Left lung (tissue), 4 donors: ENCODE measurements at regions not wholly inside any gene's neighbourhood (a gene's known extent, or its start where the extent isn't known, plus 50 kb on each side); places are given as distances from the start of the nearest gene placed in this dataset.

Experiments
- ATAC-seq: fragments of 200-7000 bp; cut with Tn5 transposase; one replicate; pipeline ENCODE4 v1.9.1; 2020; ENCODE audit warnings: moderate library complexity
- DNase-seq, 4 donors: peaks; one replicate each; pipeline ENCODE4 v3.0.0-alpha.2; 2013 to 2020
- H3K27ac ChIP-seq, 2 donors: fragments of 200-600 bp; sonication (generic) in 1 of 2; one replicate each; pipeline versions ENCODE4 v1.5.0 to v1.8.0; 2020 to 2021
- H3K27me3 ChIP-seq, 2 donors: fragments of 200-600 bp; sonication (generic) in 1 of 2; one replicate each; pipeline versions ENCODE4 v1.5.0 to v1.8.0; 2020 to 2021
- H3K36me3 ChIP-seq, 2 donors: fragments of 200-600 bp; sonication (generic) in 1 of 2; one replicate each; pipeline versions ENCODE4 v1.5.0 to v1.8.0; 2020 to 2021
- H3K4me1 ChIP-seq, 2 donors: fragments of 200-600 bp; one replicate each; pipeline ENCODE4 v1.8.0; 2021
- H3K4me3 ChIP-seq, 2 donors: fragments of 200-600 bp; sonication (generic) in 1 of 2; one replicate each; pipeline versions ENCODE4 v1.5.0 to v1.8.0; 2020 to 2021; ENCODE audit warnings: mild to moderate bottlenecking in 1 of 2
- H3K9me3 ChIP-seq, 2 donors: fragments of 200-600 bp; sonication (generic) in 1 of 2; one replicate each; pipeline versions ENCODE4 v1.5.0 to v1.8.0; 2020 to 2021
- CTCF ChIP-seq, 2 donors: fragments of 200-600 bp; sonication (generic) in 1 of 2; IDR thresholded peaks; one replicate each; pipeline versions ENCODE4 v1.5.0 to v1.8.0; 2021; ENCODE audit warnings: antibody characterized with exemption in 2 of 2
- intact Hi-C, 2 donors: fragments of 100-400 bp; cut with DNase I; formaldehyde crosslinking; loops; one replicate each; pipeline versions ENCODE4 v1.11.2 to v1.14.2; 2022
- donor health status: DM: no; HTN: yes; CAD: no.
- donor health status: DM: no; HTN: no; CAD: no.

- Histone ChIP-seq H3K4me3 (no peak overlapping the region), H3K36me3 (no peaks in the 10 kb centered on the region), H3K4me1 (no peaks in the 10 kb centered on the region), H3K27ac (no peak overlapping the region), H3K9me3 (no peaks in the 10 kb centered on the region), H3K27me3 (peaks cover 0 to 19% of the 10 kb centered on the region in 2 donors)
- intact Hi-C loops: no loop called here
- no peak for ATAC-seq
- no peak for DNase-seq
- TF ChIP-seq CTCF (IDR thresholded peaks at IDR 0.05): no peak
Measured at GRCh38 chr10:130361351-130362105, 225.3 kb downstream of the GLRX3 start.

GRCh38 chr10:130362308-130362761, 226.1 kb downstream of the GLRX3 start:
- no peak for TF ChIP-seq CTCF (IDR thresholded peaks at IDR 0.05)
- intact Hi-C loops: no loop called here
- Histone ChIP-seq H3K4me1 (no peaks in the 10 kb centered on the region), H3K9me3 (no peaks in the 10 kb centered on the region), H3K36me3 (no peaks in the 10 kb centered on the region), H3K27me3 (peaks cover 0 to 19% of the 10 kb centered on the region in 2 donors), H3K27ac (no peak overlapping the region), H3K4me3 (no peak overlapping the region)
- ATAC-seq (no peak), DNase-seq (peak in 3 of 4 donors; percentile 20 to 54 (median 30))

GRCh38 chr10:130363051-130363450, 226.9 kb downstream of the GLRX3 start:
- no peaks in the 10 kb centered on the region for H3K4me1 ChIP-seq
- TF ChIP-seq CTCF (IDR thresholded peaks at IDR 0.05): no peak
- no peaks in the 10 kb centered on the region for H3K9me3 ChIP-seq
- no peak overlapping the region for H3K4me3 ChIP-seq
- H3K27ac ChIP-seq: no peak overlapping the region
- intact Hi-C loops: no loop called here
- H3K27me3 ChIP-seq: peaks cover 0 to 19% of the 10 kb centered on the region in 2 donors
- ATAC-seq (no peak), DNase-seq (no peak)
- no peaks in the 10 kb centered on the region for H3K36me3 ChIP-seq

DNA sequence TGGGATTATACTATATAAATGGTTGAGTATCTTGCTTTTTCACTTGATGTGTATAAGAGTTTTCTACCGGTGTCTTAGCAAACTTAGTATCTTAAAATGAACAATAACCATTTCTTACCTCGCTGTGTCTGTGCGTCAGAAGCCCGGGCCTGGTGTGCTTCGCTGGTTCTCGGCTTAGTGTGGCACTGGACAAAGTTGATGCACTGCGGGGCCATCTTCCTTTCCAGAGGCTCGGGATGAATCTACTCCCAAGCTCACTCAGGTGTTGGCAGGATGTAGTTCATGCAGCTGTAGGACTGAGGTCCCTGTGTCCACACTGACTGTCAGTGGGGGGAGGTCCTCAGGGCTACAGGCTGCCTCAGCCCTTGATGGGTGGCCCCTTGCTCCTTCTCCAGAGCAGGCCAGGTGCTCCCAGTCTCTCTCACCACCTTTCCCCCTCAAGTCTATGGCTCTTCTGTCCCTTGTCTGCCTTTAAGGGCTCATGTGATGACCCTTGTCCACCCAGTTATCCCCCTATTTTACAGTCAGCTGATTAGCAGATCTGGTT, 227.8 kb downstream of the GLRX3 start:
- DNase-seq (no peak), ATAC-seq (no peak)
- no peak overlapping the region for H3K27ac ChIP-seq
- no peaks in the 10 kb centered on the region for H3K36me3 ChIP-seq
- H3K27me3 ChIP-seq: peaks cover 0 to 19% of the 10 kb centered on the region in 2 donors
- H3K4me1 ChIP-seq: no peaks in the 10 kb centered on the region
- no peaks in the 10 kb centered on the region for H3K9me3 ChIP-seq
- intact Hi-C loops: no loop called here
- no peak overlapping the region for H3K4me3 ChIP-seq
- no peak for TF ChIP-seq CTCF (IDR thresholded peaks at IDR 0.05)

GRCh38 chr10:130364631-130365411, 228.6 kb downstream of the GLRX3 start:
- no peak for ATAC-seq
- intact Hi-C loops: no loop called here

More at GRCh38 chr10:130364631-130365411, 228.6 kb downstream of the GLRX3 start:
- DNase-seq: peak in 1 of 4 donors; percentile 47
- Histone ChIP-seq H3K4me3 (no peak overlapping the region), H3K27ac (no peak overlapping the region), H3K36me3 (no peaks in the 10 kb centered on the region), H3K4me1 (no peaks in the 10 kb centered on the region), H3K9me3 (no peaks in the 10 kb centered on the region), H3K27me3 (peaks cover 0 to 19% of the 10 kb centered on the region in 2 donors)
- no peak for TF ChIP-seq CTCF (IDR thresholded peaks at IDR 0.05)
